Spleen (tissue), 11 donors: ENCODE measurements at regions not wholly inside any gene's neighbourhood (a gene's known extent, or its start where the extent isn't known, plus 50 kb on each side); places are given as distances from the start of the nearest gene placed in this dataset.

Source experiments
- DNase-seq: peaks from one replicate; pipeline ENCODE4 v3.0.0-alpha.2; 2020
- H3K27ac ChIP-seq, 8 donors: fragments of 200-600 bp; sonication (generic) in 7 of 8; 1 replicate in 4 of 8; 2 replicates in 4 of 8; pipeline versions ENCODE4 v1.5.0 to v1.8.0; 2016 to 2021; ENCODE audit warnings: inconsistent platforms in 4 of 8, mild to moderate bottlenecking in 4 of 8, moderate library complexity in 1 of 8
- H3K27me3 ChIP-seq, 7 donors: fragments of 200-600 bp; sonication (generic) in 6 of 7; replicated peaks in 1 of 7; 1 replicate in 4 of 7; 2 replicates in 3 of 7; pipeline versions ENCODE4 v1.5.0 to v1.8.0; 2016 to 2021; ENCODE audit warnings: inconsistent platforms in 3 of 7, mild to moderate bottlenecking in 1 of 7
- H3K36me3 ChIP-seq, 6 donors: fragments of 200-600 bp; sonication (generic) in 5 of 6; 1 replicate in 4 of 6; 2 replicates in 2 of 6; pipeline versions ENCODE4 v1.5.0 to v1.8.0; 2016 to 2021; ENCODE audit warnings: inconsistent platforms in 2 of 6
- H3K4me1 ChIP-seq, 6 donors: fragments of 200-600 bp; sonication (generic) in 5 of 6; 1 replicate in 3 of 6; 2 replicates in 3 of 6; pipeline versions ENCODE4 v1.5.0 to v1.8.0; 2016 to 2021; ENCODE audit warnings: inconsistent platforms in 3 of 6
- H3K4me3 ChIP-seq, 8 donors: fragments of 200-600 bp; sonication (generic) in 7 of 8; 1 replicate in 4 of 8; 2 replicates in 4 of 8; pipeline versions ENCODE4 v1.5.0 to v1.8.0; 2016 to 2021; ENCODE audit warnings: inconsistent platforms in 4 of 8, mild to moderate bottlenecking in 4 of 8, moderate library complexity in 2 of 8
- H3K9me3 ChIP-seq, 8 donors: fragments of 200-600 bp; sonication (generic) in 7 of 8; 1 replicate in 4 of 8; 2 replicates in 4 of 8; pipeline versions ENCODE4 v1.5.0 to v1.8.0; 2016 to 2021; ENCODE audit warnings: inconsistent platforms in 4 of 8
- POLR2A ChIP-seq, 3 donors: fragments of 450-650 bp; IDR thresholded peaks; one replicate each; pipeline ENCODE4 v1.5.1; 2017; ENCODE audit warnings: antibody characterized with exemption in 3 of 3, mild to moderate bottlenecking in 1 of 3
- POLR2AphosphoS5 ChIP-seq, 3 donors: sonication (generic); formaldehyde crosslinking; IDR thresholded peaks; one replicate each; pipeline ENCODE4 v1.5.1; 2017; ENCODE audit warnings: antibody characterized with exemption in 3 of 3
- WGBS, 5 donors: extraction: QIAGEN DNeasy Blood & Tissue Kit in 3 of 5; methylation state at CpG; one replicate each; pipeline versions ENCODE4 v1.1.5 to v1.1.7; 2013 to 2018; 5-methylcytosine and 5-hydroxymethylcytosine counted together
- intact Hi-C: fragments of 100-400 bp; cut with DNase I; formaldehyde crosslinking; loops from one replicate; pipeline ENCODE4 v1.15.0; 2023; ENCODE audit warnings: low total_unique reads
- TF ChIP-seq, protein P1 (sequence below), 11 experiments: fragments of 200-600 bp in 7 of 11; fragments of 450-650 bp in 4 of 11; sonication (generic) in 4 of 11; IDR thresholded peaks in 8 of 11; conservative IDR thresholded peaks in 3 of 11; 1 replicate in 7 of 11; 2 replicates in 4 of 11; pipeline versions ENCODE4 v1.4.0 to v1.8.0; 2016 to 2021; ENCODE audit warnings: antibody characterized with exemption in 11 of 11, inconsistent platforms in 4 of 11, mild to moderate bottlenecking in 1 of 11
- donor health status: healthy with polysubstance abuse.
- donor health status: DM: no; HTN: no; CAD: no; lungs with moderate emphysema.
- donor health status: DM: no; HTN: no; CAD: no.
- donor health status: Bipolar disorder and iron deficiency.
- donor health status: healthy.
- donor health status: DM: no; HTN: no; CAD: no.
- donor health status: DM: yes; HTN: yes; CAD: no.

DNA sequence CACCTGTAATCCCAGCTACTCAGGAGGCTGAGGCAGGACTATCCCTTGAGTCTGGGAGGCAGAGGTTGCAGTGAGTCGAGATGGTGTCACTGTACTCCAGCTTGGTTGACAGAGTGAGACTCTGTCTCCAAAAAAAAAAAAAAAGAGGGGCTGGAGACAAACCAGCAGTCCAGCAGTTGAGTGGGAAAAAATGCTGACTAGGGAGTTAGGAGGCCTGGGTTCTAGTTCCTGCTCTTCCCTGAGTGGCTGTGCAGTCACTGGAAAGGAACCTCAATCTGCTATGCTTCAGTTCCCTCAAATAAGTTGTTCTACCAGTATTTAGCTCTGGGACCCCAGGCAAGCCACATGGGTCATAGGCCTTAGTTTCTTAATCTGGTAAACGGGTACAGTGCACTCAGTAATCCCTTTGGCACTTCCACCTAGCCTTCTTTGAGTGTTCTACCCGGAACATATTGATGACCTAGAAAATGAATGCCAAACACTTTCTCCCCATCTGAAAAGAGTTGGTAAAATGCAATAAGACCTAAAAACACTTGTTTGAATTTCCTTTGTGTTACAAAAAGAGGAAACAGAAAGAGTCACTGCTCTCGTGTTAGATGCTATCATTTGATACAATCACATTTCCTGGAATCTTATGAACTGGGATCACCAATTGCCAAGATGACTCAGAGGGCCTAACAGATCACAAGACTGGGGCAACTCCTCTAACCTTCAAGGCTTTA is 99.3 kb upstream of the EGFL6 start:
- DNase-seq: no peak
- TF ChIP-seq, protein P1, sequence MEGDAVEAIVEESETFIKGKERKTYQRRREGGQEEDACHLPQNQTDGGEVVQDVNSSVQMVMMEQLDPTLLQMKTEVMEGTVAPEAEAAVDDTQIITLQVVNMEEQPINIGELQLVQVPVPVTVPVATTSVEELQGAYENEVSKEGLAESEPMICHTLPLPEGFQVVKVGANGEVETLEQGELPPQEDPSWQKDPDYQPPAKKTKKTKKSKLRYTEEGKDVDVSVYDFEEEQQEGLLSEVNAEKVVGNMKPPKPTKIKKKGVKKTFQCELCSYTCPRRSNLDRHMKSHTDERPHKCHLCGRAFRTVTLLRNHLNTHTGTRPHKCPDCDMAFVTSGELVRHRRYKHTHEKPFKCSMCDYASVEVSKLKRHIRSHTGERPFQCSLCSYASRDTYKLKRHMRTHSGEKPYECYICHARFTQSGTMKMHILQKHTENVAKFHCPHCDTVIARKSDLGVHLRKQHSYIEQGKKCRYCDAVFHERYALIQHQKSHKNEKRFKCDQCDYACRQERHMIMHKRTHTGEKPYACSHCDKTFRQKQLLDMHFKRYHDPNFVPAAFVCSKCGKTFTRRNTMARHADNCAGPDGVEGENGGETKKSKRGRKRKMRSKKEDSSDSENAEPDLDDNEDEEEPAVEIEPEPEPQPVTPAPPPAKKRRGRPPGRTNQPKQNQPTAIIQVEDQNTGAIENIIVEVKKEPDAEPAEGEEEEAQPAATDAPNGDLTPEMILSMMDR (IDR thresholded peaks at IDR 0.05 in 8 of 11, conservative IDR thresholded peaks at IDR 0.05 in 3 of 11): no peak
- no peak for TF ChIP-seq POLR2A (IDR thresholded peaks at IDR 0.05)
- TF ChIP-seq POLR2AphosphoS5 (IDR thresholded peaks at IDR 0.05): no peak
- peak overlapping the region in 2 of 8 donors; percentile 29 to 33 for H3K27ac ChIP-seq

DNA sequence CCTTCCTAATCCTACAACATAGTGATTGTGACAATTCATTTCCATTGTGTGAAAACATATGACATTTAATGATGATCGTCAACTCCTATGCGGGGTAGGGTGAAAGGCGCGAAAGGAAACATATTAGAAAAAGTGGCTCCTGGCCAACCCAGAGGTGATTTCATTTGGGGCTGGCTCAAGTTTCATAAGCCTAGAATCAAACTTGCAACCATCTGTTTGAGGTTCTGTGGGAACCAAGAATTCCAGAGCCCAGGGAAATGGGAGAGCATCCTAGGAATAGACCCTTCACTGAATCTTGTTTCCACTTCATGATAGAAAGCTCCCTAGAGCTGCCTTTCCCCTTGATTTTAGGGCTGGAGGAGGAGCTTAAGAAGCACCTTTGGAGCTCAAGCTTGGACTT is 101.3 kb upstream of the EGFL6 start:
- DNase-seq: no peak
- H3K4me1 ChIP-seq: peaks cover 0 to 15% (median 0%) of the 10 kb centered on the region in 6 donors
- intact Hi-C loops: no loop called here
- TF ChIP-seq POLR2A (IDR thresholded peaks at IDR 0.05) (no peak), POLR2AphosphoS5 (IDR thresholded peaks at IDR 0.05) (no peak)
- TF ChIP-seq, protein P1 (IDR thresholded peaks at IDR 0.05 in 8 of 11, conservative IDR thresholded peaks at IDR 0.05 in 3 of 11): no peak
- peaks cover 0 to 5% (median under 1%) of the 10 kb centered on the region in 8 donors for H3K9me3 ChIP-seq
- H3K27ac ChIP-seq: no peak overlapping the region
- H3K36me3 ChIP-seq: no peaks in the 10 kb centered on the region
- WGBS, 5 donors: 91 to 100% (median 98%) methylated on average over 4 of the region's 4 CpGs
- no peak overlapping the region for H3K4me3 ChIP-seq
- H3K27me3 ChIP-seq: peaks cover 0 to 2% (median 0%) of the 10 kb centered on the region in 7 donors

More for the DNA sequence above, 99.3 kb upstream of the EGFL6 start:
- Histone ChIP-seq H3K4me3 (no peak overlapping the region), H3K4me1 (peaks cover 0 to 24% (median 0%) of the 10 kb centered on the region in 6 donors), H3K9me3 (no peaks in the 10 kb centered on the region), H3K27me3 (peaks cover 0 to 2% (median 0%) of the 10 kb centered on the region in 7 donors), H3K36me3 (no peaks in the 10 kb centered on the region)
- WGBS, 5 donors: 43 to 61% (median 55%) methylated on average over 4 of the region's 4 CpGs
- intact Hi-C loops: no loop called here

DNA sequence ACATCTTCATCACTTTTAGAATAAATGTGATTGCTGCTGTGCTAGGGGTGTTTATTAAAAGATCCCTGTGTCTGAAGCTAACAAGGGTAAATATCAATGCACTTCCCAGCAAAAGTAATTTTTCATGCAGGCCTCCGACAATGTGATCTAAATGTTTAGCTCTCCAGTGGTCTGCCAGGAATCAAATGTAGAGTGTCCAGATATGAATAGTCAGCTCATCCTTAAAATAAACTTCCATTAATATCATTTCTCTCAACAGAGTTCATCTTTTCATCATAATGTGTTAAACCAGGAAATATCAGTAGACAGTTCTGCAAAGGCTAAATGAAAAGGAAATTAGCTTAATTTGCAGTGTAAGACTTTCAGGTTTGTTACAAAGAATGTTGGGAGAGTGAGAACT is 102.2 kb upstream of the EGFL6 start:
- Histone ChIP-seq H3K4me1 (peaks cover 0 to 10% (median 0%) of the 10 kb centered on the region in 6 donors), H3K27me3 (peaks cover 0 to 2% (median 0%) of the 10 kb centered on the region in 7 donors), H3K4me3 (no peak overlapping the region), H3K9me3 (peaks cover 0 to 13% (median 3%) of the 10 kb centered on the region in 8 donors), H3K27ac (no peak overlapping the region), H3K36me3 (no peaks in the 10 kb centered on the region)
- intact Hi-C loops: no loop called here
- 73 to 95% (median 83%) methylated on average over 1 of the region's 1 CpG for WGBS, 5 donors
- DNase-seq: no peak
- TF ChIP-seq POLR2A (IDR thresholded peaks at IDR 0.05): no peak
- TF ChIP-seq, protein P1 (IDR thresholded peaks at IDR 0.05 in 8 of 11, conservative IDR thresholded peaks at IDR 0.05 in 3 of 11): no peak
- no peak for TF ChIP-seq POLR2AphosphoS5 (IDR thresholded peaks at IDR 0.05)

DNA sequence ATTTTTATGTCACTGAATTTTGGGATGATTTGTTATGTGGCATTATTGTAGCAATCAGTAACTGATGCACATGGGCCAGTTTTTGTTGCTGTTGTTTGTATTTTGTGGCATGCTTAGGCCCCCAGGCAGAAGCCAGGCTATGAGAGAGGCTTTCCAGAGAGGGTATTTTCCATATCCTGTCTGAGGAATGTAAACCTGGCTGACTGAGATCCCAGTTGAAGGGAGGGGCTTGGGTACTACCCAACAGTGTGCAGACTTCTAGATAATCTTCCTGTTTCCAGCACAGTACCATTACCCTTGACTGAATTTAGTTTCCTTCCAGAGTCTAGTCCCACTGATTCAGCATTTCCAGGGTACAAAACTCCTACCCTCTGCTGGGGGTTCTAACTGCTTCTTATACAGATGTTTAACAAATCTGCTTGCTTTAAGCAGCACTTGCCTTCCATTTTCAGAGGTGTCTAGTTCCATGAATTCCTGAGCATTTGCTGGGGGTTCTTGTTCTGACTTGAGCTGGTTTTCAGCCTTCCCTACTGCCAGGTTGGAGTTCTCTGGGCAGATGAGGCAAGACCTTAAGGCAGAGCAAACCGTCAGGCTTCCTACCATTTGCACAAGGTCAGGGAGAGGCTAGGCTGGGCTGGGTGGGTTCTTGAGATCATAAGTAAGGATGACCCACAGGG is 104.7 kb upstream of the EGFL6 start:
- Histone ChIP-seq H3K4me3 (no peak overlapping the region), H3K36me3 (no peaks in the 10 kb centered on the region), H3K27ac (no peak overlapping the region), H3K27me3 (no peaks in the 10 kb centered on the region), H3K4me1 (no peaks in the 10 kb centered on the region), H3K9me3 (peaks cover 0 to 15% (median 3%) of the 10 kb centered on the region in 8 donors)
- DNase-seq: no peak
- 67 to 93% (median 80%) methylated on average over 1 of the region's 1 CpG for WGBS, 5 donors
- intact Hi-C loops: no loop called here
- TF ChIP-seq POLR2AphosphoS5 (IDR thresholded peaks at IDR 0.05) (no peak), POLR2A (IDR thresholded peaks at IDR 0.05) (no peak)
- TF ChIP-seq, protein P1 (IDR thresholded peaks at IDR 0.05 in 8 of 11, conservative IDR thresholded peaks at IDR 0.05 in 3 of 11): no peak
